ENCODE measurements at regions not wholly inside any gene's neighbourhood (a gene's known extent, or its start where the extent isn't known, plus 50 kb on each side); places are given as distances from the start of the nearest gene placed in this dataset.

GRCh38 chr2:188114014-188114413 is 177.7 kb upstream of the GULP1 start:
- no peak for TF ChIP-seq POLR2A (IDR thresholded peaks at IDR 0.05)
- TF ChIP-seq CTCF (IDR thresholded peaks at IDR 0.05 in 4 of 5, conservative IDR thresholded peaks at IDR 0.05 in 1 of 5) = no peak

All from gastrocnemius medialis (tissue), 4 donors.